SU-DHL-6 (cell line): ENCODE measurements at regions not wholly inside any gene's neighbourhood (a gene's known extent, or its start where the extent isn't known, plus 50 kb on each side); places are given as distances from the start of the nearest gene placed in this dataset.

Source experiments
- H2AFZ ChIP-seq: fragments of 200-600 bp; sonication (generic); 2 replicates; pipeline ENCODE4 v1.6.1; 2014; ENCODE audit warnings: low read depth, mild to moderate bottlenecking, moderate library complexity, mixed read lengths, antibody characterized with exemption, low read length; ENCODE audit not compliant: severe bottlenecking
- H3F3A ChIP-seq: fragments of 200-600 bp; shearing (Covaris generic); 2 replicates; pipeline ENCODE4 v1.6.0; 2016; ENCODE audit warnings: antibody characterized with exemption, mild to moderate bottlenecking; ENCODE audit not compliant: insufficient read depth
- H3K27ac ChIP-seq: fragments of 200-600 bp; sonication (generic); 2 replicates; pipeline ENCODE4 v1.5.1; 2016; ENCODE audit warnings: low read depth, mild to moderate bottlenecking, low read length, moderate library complexity, mixed read lengths
- H3K27me3 ChIP-seq: fragments of 200-600 bp; sonication (generic), shearing (Covaris generic); 2 replicates; pipeline ENCODE4 v1.6.0; 2014; ENCODE audit warnings: mild to moderate bottlenecking, low read length
- H3K36me3 ChIP-seq: fragments of 200-600 bp; sonication (generic); 2 replicates; pipeline ENCODE4 v1.6.1; 2014; ENCODE audit warnings: mild to moderate bottlenecking, low read length, mixed read lengths
- H3K4me2 ChIP-seq: fragments of 300-600, 200-600 bp; shearing (Covaris generic), sonication (generic); 2 replicates; pipeline ENCODE4 v1.6.0; 2014; ENCODE audit warnings: low read length, low read depth, mild to moderate bottlenecking; ENCODE audit not compliant: poor library complexity, severe bottlenecking
- H3K4me3 ChIP-seq: fragments of 200-600 bp; sonication (generic); 2 replicates; pipeline ENCODE4 v1.5.1; 2014; ENCODE audit warnings: antibody characterized with exemption, low read length, mild to moderate bottlenecking, mixed read lengths; ENCODE audit not compliant: insufficient read depth, poor library complexity, severe bottlenecking
- H3K79me2 ChIP-seq: fragments of 200-600 bp; sonication (generic); 2 replicates; pipeline ENCODE4 v1.6.1; 2014; ENCODE audit warnings: mild to moderate bottlenecking, low read length, moderate library complexity; ENCODE audit not compliant: insufficient read depth
- H3K9ac ChIP-seq: fragments of 200-600 bp; sonication (generic); 2 replicates; pipeline ENCODE4 v1.7.0; 2014; ENCODE audit warnings: mild to moderate bottlenecking, low read length
- H3K9me2 ChIP-seq: fragments of 200-600 bp; sonication (generic); replicated peaks from 2 replicates; pipeline ENCODE4 v1.6.1; 2014; ENCODE audit warnings: low read length; ENCODE audit not compliant: insufficient read depth
- H3K9me3 ChIP-seq: fragments of 200-600 bp; sonication (generic); 2 replicates; pipeline ENCODE4 v1.6.1; 2014; ENCODE audit warnings: low read length, mixed read lengths; ENCODE audit not compliant: insufficient read depth
- H4K20me1 ChIP-seq: fragments of 200-600 bp; sonication (generic); 2 replicates; pipeline ENCODE4 v1.6.1; 2014; ENCODE audit warnings: low read depth, mild to moderate bottlenecking, antibody characterized with exemption, low read length, moderate library complexity, mixed read lengths
- CTCF ChIP-seq: fragments of 200-600 bp; sonication (generic); IDR thresholded peaks from one replicate; pipeline ENCODE4 v1.5.1; 2017; ENCODE audit warnings: antibody characterized with exemption, mild to moderate bottlenecking, low read length, moderate library complexity; ENCODE audit not compliant: insufficient read depth, poor library complexity, severe bottlenecking
- EZH2phosphoT487 ChIP-seq: fragments of 200-600 bp; sonication (generic), shearing (Covaris generic); conservative IDR thresholded peaks from 2 replicates; pipeline ENCODE4 v1.6.1; 2018; ENCODE audit warnings: mild to moderate bottlenecking, antibody characterized with exemption, low read length, moderate library complexity, mixed read lengths

DNA sequence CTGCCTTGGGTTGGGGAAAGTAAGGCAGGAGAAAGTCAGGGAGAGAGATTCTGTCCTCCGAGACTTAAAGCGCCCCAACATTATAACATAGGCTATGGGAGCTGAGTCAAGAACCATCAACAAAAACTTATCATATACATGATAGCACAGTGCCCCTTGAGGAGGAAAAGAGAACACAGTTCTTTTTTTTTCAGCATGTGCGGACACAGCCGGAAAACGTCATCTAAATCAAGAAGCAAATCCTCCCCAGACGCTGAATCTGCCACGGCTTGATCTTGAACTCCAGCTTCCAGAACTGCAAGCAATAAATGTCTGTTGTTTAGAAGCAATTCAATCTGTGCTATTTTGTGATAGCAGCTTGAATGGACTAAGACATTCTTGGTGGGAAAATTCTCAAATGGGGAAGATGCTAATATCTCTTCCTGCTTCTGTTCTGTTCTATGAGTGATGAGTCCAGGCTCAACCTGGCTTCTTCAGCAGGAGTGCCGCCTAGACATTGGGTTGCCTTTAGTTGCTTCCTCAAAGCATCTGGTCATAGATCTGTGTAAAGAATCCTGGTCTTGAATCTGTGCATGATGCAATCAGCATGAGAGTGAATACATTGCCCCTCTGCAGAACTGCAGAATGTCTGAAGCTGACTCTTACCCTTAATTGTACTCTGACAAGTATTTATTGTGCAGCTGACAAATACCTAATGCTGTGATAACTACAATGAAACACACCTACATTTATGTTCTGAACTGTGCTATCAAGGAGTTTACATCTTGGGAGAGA is 549.8 kb upstream of the PRKX start:
- no peak for TF ChIP-seq CTCF
- no peak for TF ChIP-seq EZH2phosphoT487
- H3K27ac ChIP-seq, result no peak overlapping the region
- H3K9me2 ChIP-seq, result no peaks in the 10 kb centered on the region
- H3K27me3 ChIP-seq, result no peaks in the 10 kb centered on the region
- no peak overlapping the region for H3K4me2 ChIP-seq
- H3K79me2 ChIP-seq, result no peaks in the 10 kb centered on the region
- H3K9me3 ChIP-seq, result no peaks in the 10 kb centered on the region
- no peak overlapping the region for H3K9ac ChIP-seq
- no peak overlapping the region for H3K4me3 ChIP-seq
- no peaks in the 10 kb centered on the region for H4K20me1 ChIP-seq
- H3F3A ChIP-seq, result no peaks in the 10 kb centered on the region
- H3K36me3 ChIP-seq, result no peaks in the 10 kb centered on the region
- H2AFZ ChIP-seq, result no peak overlapping the region

DNA sequence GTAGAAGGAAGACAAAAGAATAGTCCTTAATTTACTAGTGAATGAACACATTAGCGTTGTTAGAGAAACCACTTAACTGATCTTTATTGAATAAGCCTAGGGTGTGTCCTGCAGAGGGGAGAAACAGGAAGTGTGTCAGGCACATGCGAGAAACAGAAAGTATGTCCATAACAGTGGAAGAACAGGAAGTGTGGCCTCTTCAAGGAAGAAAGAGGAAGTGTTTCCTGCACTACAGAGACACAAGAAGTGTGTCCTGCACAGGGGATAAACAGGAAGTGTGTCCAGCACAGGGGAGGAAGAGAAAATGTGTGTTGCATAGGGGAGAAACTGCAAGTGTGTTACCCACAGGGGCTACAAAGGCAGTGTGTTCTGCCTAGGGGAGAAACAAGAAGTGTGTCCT is 539.6 kb upstream of the PRKX start:
- TF ChIP-seq CTCF, result no peak
- no peaks in the 10 kb centered on the region for H3K79me2 ChIP-seq
- H3F3A ChIP-seq, result no peaks in the 10 kb centered on the region
- H4K20me1 ChIP-seq, result no peaks in the 10 kb centered on the region
- no peaks in the 10 kb centered on the region for H3K27me3 ChIP-seq
- no peak overlapping the region for H3K4me2 ChIP-seq
- no peak overlapping the region for H3K9ac ChIP-seq
- H3K4me3 ChIP-seq, result no peak overlapping the region
- no peak overlapping the region for H3K27ac ChIP-seq
- H2AFZ ChIP-seq, result no peak overlapping the region
- no peaks in the 10 kb centered on the region for H3K36me3 ChIP-seq
- H3K9me2 ChIP-seq, result no peaks in the 10 kb centered on the region
- H3K9me3 ChIP-seq, result no peaks in the 10 kb centered on the region

DNA sequence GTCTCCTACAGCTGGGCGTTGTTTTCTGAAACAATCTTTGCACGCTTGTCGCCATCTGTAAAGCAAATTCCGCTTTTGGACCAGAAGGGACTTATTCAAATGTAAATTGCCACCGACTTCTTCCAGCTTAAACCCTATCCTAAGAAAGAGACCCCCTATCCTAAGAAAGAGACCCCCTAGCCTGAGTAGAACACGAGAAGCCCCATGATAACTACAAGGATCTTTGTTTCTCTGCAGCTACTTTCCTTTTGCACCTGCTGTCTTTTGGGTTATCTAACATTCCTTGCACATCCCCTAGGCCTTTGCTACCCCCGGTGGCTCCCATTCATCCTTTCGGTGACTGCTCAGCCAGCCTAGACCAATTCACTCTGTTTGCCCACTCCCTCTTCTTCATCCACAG is 536.0 kb upstream of the PRKX start:
- no peak overlapping the region for H3K4me2 ChIP-seq
- H3K9me3 ChIP-seq, result no peaks in the 10 kb centered on the region
- H3K9ac ChIP-seq, result no peak overlapping the region
- no peaks in the 10 kb centered on the region for H3K27me3 ChIP-seq
- H3K9me2 ChIP-seq, result no peaks in the 10 kb centered on the region
- no peaks in the 10 kb centered on the region for H4K20me1 ChIP-seq
- H3K79me2 ChIP-seq, result no peaks in the 10 kb centered on the region
- H3K4me3 ChIP-seq, result no peak overlapping the region
- TF ChIP-seq CTCF (no peak), EZH2phosphoT487 (no peak)
- H3K36me3 ChIP-seq, result no peaks in the 10 kb centered on the region
- H2AFZ ChIP-seq, result no peak overlapping the region
- no peak overlapping the region for H3K27ac ChIP-seq
- no peaks in the 10 kb centered on the region for H3F3A ChIP-seq
